ENCODE measurements at regions not wholly inside any gene's neighbourhood (a gene's known extent, or its start where the extent isn't known, plus 50 kb on each side); places are given as distances from the start of the nearest gene placed in this dataset.

DNA sequence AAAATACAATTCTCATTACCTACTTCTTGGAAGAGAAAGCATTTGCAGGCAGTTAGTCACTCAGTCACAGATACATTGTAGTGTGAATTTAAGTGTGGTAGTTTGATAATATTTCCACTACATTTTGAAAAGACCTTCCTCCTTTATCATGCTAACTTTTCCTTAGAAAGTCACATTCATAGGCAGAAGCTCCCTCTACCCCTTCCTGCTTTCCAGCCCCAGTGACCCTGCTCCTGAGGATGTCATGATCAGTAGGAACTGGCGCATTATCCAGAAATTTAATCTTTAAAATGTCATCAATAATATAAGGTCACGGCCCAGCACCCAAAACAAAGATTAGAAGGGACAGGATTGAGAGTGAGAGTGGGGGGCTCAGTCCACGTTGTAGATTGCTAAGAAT is 707.4 kb upstream of the STXBP6 start:
- DNase-seq (ENCODE audit: low read depth in 2 of 2): no peak
- H3K4me3 ChIP-seq (replicated peaks in 1 of 2; ENCODE audit: low read depth in 2 of 2, low read length in 2 of 2): no peak overlapping the region
- TF ChIP-seq, protein P1, sequence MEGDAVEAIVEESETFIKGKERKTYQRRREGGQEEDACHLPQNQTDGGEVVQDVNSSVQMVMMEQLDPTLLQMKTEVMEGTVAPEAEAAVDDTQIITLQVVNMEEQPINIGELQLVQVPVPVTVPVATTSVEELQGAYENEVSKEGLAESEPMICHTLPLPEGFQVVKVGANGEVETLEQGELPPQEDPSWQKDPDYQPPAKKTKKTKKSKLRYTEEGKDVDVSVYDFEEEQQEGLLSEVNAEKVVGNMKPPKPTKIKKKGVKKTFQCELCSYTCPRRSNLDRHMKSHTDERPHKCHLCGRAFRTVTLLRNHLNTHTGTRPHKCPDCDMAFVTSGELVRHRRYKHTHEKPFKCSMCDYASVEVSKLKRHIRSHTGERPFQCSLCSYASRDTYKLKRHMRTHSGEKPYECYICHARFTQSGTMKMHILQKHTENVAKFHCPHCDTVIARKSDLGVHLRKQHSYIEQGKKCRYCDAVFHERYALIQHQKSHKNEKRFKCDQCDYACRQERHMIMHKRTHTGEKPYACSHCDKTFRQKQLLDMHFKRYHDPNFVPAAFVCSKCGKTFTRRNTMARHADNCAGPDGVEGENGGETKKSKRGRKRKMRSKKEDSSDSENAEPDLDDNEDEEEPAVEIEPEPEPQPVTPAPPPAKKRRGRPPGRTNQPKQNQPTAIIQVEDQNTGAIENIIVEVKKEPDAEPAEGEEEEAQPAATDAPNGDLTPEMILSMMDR (IDR thresholded peaks at IDR 0.05; ENCODE audit: low read depth, low read length): no peak

DNA sequence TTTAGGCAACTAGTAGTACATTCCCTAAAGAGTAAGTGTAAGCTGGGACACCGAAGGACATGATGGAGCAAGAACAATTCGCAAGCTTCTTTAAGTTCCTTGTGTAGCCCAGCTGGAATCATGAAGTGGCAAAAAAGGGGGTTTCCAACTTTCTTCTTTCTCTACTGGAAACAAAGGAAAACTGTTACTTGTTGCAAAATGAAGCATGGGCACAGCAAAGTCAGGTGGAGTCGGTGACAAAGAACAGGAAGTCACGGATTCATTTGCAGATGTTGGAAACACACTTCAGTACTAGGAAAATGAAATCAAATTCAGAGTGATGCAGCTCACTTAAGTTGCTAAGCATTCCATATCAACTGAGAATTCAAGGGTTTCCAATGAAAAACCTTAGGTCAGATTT is 706.9 kb upstream of the STXBP6 start:
- no peak for DNase-seq (ENCODE audit: low read depth in 2 of 2)
- TF ChIP-seq, protein P1 (IDR thresholded peaks at IDR 0.05; ENCODE audit: low read depth, low read length): no peak
- H3K4me3 ChIP-seq (replicated peaks in 1 of 2; ENCODE audit: low read depth in 2 of 2, low read length in 2 of 2): no peak overlapping the region

DNA sequence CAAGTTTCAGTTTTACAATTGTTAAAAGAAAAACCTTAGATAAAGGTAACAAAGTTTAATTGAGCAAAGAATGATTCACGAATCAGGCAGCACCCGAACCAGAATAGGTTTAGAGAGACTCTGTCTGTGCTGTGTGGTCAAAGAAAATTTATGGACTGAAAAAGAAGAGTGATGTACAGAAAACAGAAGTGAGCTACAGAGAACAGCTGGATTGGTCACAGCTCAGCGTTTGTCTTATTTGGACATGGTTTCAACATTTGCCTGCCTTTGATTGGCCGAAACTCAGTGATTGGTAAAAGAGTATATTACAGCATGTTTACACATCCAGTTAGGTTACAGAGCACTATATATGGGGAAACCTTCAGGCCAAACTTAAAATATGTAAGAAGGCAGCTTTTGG is 703.2 kb upstream of the STXBP6 start:
- TF ChIP-seq, protein P1 (IDR thresholded peaks at IDR 0.05; ENCODE audit: low read depth, low read length): no peak
- no peak for DNase-seq (ENCODE audit: low read depth in 2 of 2)

DNA sequence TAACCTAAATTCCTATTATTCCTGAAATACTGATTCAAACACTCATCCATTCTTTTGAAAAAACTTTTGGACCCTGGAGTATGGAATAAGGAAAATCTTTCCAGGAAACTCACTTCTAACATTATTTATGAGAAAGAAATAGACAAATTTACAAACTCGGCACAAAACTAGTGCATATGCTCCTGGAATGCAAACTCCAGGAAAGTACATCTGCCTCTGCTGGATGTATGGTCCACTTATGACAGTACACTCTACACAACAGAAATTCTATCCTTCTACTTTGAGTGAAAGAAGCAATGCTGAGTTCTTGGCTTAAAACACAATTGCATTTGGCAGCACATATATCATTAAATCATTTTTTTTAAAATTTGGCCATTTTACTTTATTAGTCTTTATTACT is 700.5 kb upstream of the STXBP6 start:
- TF ChIP-seq, protein P1 (IDR thresholded peaks at IDR 0.05; ENCODE audit: low read depth, low read length): no peak
- H3K4me3 ChIP-seq (replicated peaks in 1 of 2; ENCODE audit: low read depth in 2 of 2, low read length in 2 of 2): no peak overlapping the region
- no peak for DNase-seq (ENCODE audit: low read depth in 2 of 2)

More for the DNA sequence above, 703.2 kb upstream of the STXBP6 start:
- no peak overlapping the region for H3K4me3 ChIP-seq (replicated peaks in 1 of 2; ENCODE audit: low read depth in 2 of 2, low read length in 2 of 2)

Data from cardiac fibroblast (primary cell).